Adrenal gland (tissue), 5 donors: ENCODE measurements at regions not wholly inside any gene's neighbourhood (a gene's known extent, or its start where the extent isn't known, plus 50 kb on each side); places are given as distances from the start of the nearest gene placed in this dataset.

ENCODE experiments used
- POLR2A ChIP-seq, 2 donors: fragments of 450-650 bp; IDR thresholded peaks; one replicate each; pipeline ENCODE4 v1.6.1; 2017; ENCODE audit warnings: antibody characterized with exemption in 2 of 2, mild to moderate bottlenecking in 2 of 2, moderate library complexity in 1 of 2
- TF ChIP-seq, protein P1 (sequence below), 6 experiments: fragments of 450-650 bp in 4 of 6; fragments of 200-600 bp in 2 of 6; sonication (generic) in 1 of 6; IDR thresholded peaks; 1 replicate in 5 of 6; 2 replicates in 1 of 6; pipeline versions ENCODE4 v1.5.1 to v1.8.0; 2016 to 2021; ENCODE audit warnings: antibody characterized with exemption in 6 of 6, mild to moderate bottlenecking in 2 of 6, moderate library complexity in 1 of 6
- donor health status: DM: no; HTN: no; CAD: no.

DNA sequence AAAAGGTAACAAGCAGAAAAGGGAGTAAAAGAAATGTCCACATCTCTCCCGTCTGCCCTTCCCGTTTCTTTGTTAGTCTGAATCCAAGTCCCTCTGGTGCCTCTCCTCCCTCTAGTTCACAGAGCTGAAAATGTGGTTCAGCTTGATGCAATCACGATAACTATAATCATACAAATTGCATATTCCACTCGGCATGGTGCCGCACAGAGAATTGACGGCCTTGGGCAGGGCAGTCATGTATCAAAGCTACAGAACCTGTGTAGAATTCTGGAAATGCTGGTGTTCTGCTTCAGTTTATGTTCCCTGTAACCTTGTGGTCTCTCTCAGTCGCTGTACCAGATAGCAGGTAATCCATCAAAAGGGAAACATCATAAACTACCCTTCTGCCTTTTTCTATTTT is 562.9 kb upstream of the CBLB start:
- TF ChIP-seq, protein P1, sequence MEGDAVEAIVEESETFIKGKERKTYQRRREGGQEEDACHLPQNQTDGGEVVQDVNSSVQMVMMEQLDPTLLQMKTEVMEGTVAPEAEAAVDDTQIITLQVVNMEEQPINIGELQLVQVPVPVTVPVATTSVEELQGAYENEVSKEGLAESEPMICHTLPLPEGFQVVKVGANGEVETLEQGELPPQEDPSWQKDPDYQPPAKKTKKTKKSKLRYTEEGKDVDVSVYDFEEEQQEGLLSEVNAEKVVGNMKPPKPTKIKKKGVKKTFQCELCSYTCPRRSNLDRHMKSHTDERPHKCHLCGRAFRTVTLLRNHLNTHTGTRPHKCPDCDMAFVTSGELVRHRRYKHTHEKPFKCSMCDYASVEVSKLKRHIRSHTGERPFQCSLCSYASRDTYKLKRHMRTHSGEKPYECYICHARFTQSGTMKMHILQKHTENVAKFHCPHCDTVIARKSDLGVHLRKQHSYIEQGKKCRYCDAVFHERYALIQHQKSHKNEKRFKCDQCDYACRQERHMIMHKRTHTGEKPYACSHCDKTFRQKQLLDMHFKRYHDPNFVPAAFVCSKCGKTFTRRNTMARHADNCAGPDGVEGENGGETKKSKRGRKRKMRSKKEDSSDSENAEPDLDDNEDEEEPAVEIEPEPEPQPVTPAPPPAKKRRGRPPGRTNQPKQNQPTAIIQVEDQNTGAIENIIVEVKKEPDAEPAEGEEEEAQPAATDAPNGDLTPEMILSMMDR (IDR thresholded peaks at IDR 0.05), result no peak
- no peak for TF ChIP-seq POLR2A (IDR thresholded peaks at IDR 0.05)
